HG03520 (cell line): ENCODE measurements at regions not wholly inside any gene's neighbourhood (a gene's known extent, or its start where the extent isn't known, plus 50 kb on each side); places are given as distances from the start of the nearest gene placed in this dataset.
"Not testable (repeated sequence)": the region's sequence is repeated elsewhere in the genome, so short reads cannot be mapped to it uniquely, and the experiment has no call there.

ENCODE experiments used
- ATAC-seq: cut with Tn5 transposase; IDR thresholded peaks from one replicate; pipeline ENCODE4 v1.9.1; 2021; ENCODE audit warnings: mild to moderate bottlenecking, moderate library complexity; ENCODE audit not compliant: unreplicated experiment

GRCh38 chr4:138456349-138456748 is 214.2 kb upstream of the SLC7A11 start:
- not testable (repeated sequence) for ATAC-seq

- no peak for ATAC-seq
Observed at GRCh38 chr4:138455097-138455496, 212.9 kb upstream of the SLC7A11 start.

- ATAC-seq = no peak
Observed at GRCh38 chr4:138452826-138453225, 210.7 kb upstream of the SLC7A11 start.

- ATAC-seq = no peak
Observed at GRCh38 chr4:138451276-138451663, 209.1 kb upstream of the SLC7A11 start.

GRCh38 chr4:138450546-138451275 is 208.6 kb upstream of the SLC7A11 start:
- no peak for ATAC-seq

GRCh38 chr4:138449938-138450337 is 207.8 kb upstream of the SLC7A11 start:
- ATAC-seq = no peak

- ATAC-seq = no peak
Observed at GRCh38 chr4:138448169-138448568, 206.0 kb upstream of the SLC7A11 start.

GRCh38 chr4:138446456-138446855 is 204.3 kb upstream of the SLC7A11 start:
- ATAC-seq = no peak

GRCh38 chr4:138445098-138445497 is 202.9 kb upstream of the SLC7A11 start:
- no peak for ATAC-seq

GRCh38 chr4:138444260-138444659 is 202.1 kb upstream of the SLC7A11 start:
- no peak for ATAC-seq

GRCh38 chr4:138439143-138439581 is 197.0 kb upstream of the SLC7A11 start:
- ATAC-seq = no peak

- ATAC-seq = no peak
Observed at GRCh38 chr4:138438608-138439007, 196.5 kb upstream of the SLC7A11 start.

- no peak for ATAC-seq
Observed at GRCh38 chr4:138437263-138437851, 195.2 kb upstream of the SLC7A11 start.

GRCh38 chr4:138435733-138436132 is 193.6 kb upstream of the SLC7A11 start:
- not testable (repeated sequence) for ATAC-seq

GRCh38 chr4:138435046-138435445 is 192.9 kb upstream of the SLC7A11 start:
- ATAC-seq = not testable (repeated sequence)

GRCh38 chr4:138428611-138429010 is 186.5 kb upstream of the SLC7A11 start:
- no peak for ATAC-seq

GRCh38 chr4:138426786-138427185 is 184.6 kb upstream of the SLC7A11 start:
- no peak for ATAC-seq

- ATAC-seq = no peak
Observed at GRCh38 chr4:138420471-138420870, 178.3 kb upstream of the SLC7A11 start.

GRCh38 chr4:138414202-138414601 is 172.1 kb upstream of the SLC7A11 start:
- ATAC-seq = no peak

GRCh38 chr4:138413273-138413672 is 171.1 kb upstream of the SLC7A11 start:
- ATAC-seq = no peak

- no peak for ATAC-seq
Observed at GRCh38 chr4:138412847-138413246, 170.7 kb upstream of the SLC7A11 start.

GRCh38 chr4:138410266-138410665 is 168.1 kb upstream of the SLC7A11 start:
- no peak for ATAC-seq

GRCh38 chr4:138409670-138410069 is 167.5 kb upstream of the SLC7A11 start:
- no peak for ATAC-seq
